A549 (cell line): ENCODE measurements at regions not wholly inside any gene's neighbourhood (a gene's known extent, or its start where the extent isn't known, plus 50 kb on each side); places are given as distances from the start of the nearest gene placed in this dataset.

ENCODE experiments used
- CTCF ChIP-seq: fragments of >200 bp; sonication (Bioruptor Twin); formaldehyde crosslinking; IDR thresholded peaks from 3 replicates; pipeline ENCODE4 v1.5.1; 2016
- HDAC2 ChIP-seq: fragments of 200-600 bp; sonication (generic); IDR thresholded peaks from 2 replicates; pipeline ENCODE4 v1.6.1; 2016
- KDM5A ChIP-seq: fragments of 200-600 bp; sonication (generic); IDR thresholded peaks from 2 replicates; pipeline ENCODE4 v1.6.1; 2016; ENCODE audit warnings: antibody characterized with exemption, mild to moderate bottlenecking
- MAFK ChIP-seq: fragments of 450-650 bp; IDR thresholded peaks from 2 replicates; pipeline ENCODE4 v1.6.1; 2014; ENCODE audit not compliant: partially characterized antibody
- MAX ChIP-seq: IDR thresholded peaks from 2 replicates; pipeline ENCODE4 v1.6.1; 2012
- MAZ ChIP-seq: fragments of 150-350 bp; IDR thresholded peaks from 2 replicates; pipeline ENCODE4 v1.6.1; 2014; ENCODE audit warnings: antibody characterized with exemption, low read depth, low read length, borderline replicate concordance
- MYC ChIP-seq: IDR thresholded peaks from 2 replicates; pipeline ENCODE4 v1.6.1; 2012; ENCODE audit warnings: mild to moderate bottlenecking, inconsistent platforms, low read length, improper control_type of control experiment, borderline replicate concordance
- NR3C1 ChIP-seq: fragments of >200 bp; sonication (Bioruptor Twin); formaldehyde crosslinking; IDR thresholded peaks from 3 replicates; pipeline ENCODE4 v1.6.1; 2017
- POLR2A ChIP-seq: IDR thresholded peaks from 2 replicates; pipeline ENCODE4 v1.6.1; 2012; ENCODE audit warnings: mild to moderate bottlenecking, low read length
- RARB ChIP-seq: fragments of 250-450 bp; sonication (Bioruptor Pico); IDR thresholded peaks from 2 replicates; pipeline ENCODE4 v1.8.0; 2021; ENCODE audit warnings: mild to moderate bottlenecking, moderate library complexity
- USF2 ChIP-seq: fragments of 450-650 bp; IDR thresholded peaks from 2 replicates; pipeline ENCODE4 v1.6.1; 2014; ENCODE audit warnings: antibody characterized with exemption
- ZSCAN20 ChIP-seq: fragments of 250-450 bp; sonication (Bioruptor Pico); IDR thresholded peaks from 2 replicates; pipeline ENCODE4 v1.8.0; 2022; ENCODE audit warnings: mild to moderate bottlenecking, moderate library complexity
- TF ChIP-seq, protein P1 (sequence below): fragments of >200 bp; sonication (Bioruptor Twin); formaldehyde crosslinking; IDR thresholded peaks from 2 replicates; pipeline ENCODE4 v1.6.1; 2016
- TF ChIP-seq, protein P2 (sequence below): fragments of 200-600 bp; sonication (generic); IDR thresholded peaks from 2 replicates; pipeline ENCODE4 v1.6.1; 2016; ENCODE audit warnings: antibody characterized with exemption, mild to moderate bottlenecking, moderate library complexity

DNA sequence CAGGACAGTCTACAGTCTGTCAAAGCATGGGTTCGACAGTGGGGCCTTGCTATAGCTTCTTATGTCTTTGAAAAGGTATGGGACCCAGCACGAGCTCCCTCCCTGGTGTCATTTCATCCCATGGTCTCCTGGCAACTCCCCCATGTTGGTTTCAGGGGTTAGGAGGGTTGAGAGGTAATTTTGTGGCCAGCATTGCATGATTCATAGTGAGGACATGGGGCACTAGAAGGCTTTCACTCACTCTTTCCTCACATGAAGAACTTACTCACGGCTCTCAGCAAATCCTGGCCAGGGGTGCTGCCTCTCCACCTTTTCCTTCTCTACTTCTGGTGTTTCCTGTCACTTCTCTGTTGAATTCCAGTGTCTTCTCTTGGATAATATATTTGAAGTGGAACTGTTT lies 134.7 kb upstream of the TNPO1 start:
- TF ChIP-seq CTCF (no peak), ZSCAN20 (CRISPR knock-in tag) (no peak), HDAC2 (no peak), POLR2A (no peak), MAZ (no peak), RARB (CRISPR knock-in tag) (no peak), KDM5A (no peak), MYC (no peak), MAFK (no peak), NR3C1 (no peak), MAX (no peak), USF2 (no peak)
- TF ChIP-seq, protein P1, sequence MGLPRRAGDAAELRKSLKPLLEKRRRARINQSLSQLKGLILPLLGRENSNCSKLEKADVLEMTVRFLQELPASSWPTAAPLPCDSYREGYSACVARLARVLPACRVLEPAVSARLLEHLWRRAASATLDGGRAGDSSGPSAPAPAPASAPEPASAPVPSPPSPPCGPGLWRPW = no peak
- TF ChIP-seq, protein P2, sequence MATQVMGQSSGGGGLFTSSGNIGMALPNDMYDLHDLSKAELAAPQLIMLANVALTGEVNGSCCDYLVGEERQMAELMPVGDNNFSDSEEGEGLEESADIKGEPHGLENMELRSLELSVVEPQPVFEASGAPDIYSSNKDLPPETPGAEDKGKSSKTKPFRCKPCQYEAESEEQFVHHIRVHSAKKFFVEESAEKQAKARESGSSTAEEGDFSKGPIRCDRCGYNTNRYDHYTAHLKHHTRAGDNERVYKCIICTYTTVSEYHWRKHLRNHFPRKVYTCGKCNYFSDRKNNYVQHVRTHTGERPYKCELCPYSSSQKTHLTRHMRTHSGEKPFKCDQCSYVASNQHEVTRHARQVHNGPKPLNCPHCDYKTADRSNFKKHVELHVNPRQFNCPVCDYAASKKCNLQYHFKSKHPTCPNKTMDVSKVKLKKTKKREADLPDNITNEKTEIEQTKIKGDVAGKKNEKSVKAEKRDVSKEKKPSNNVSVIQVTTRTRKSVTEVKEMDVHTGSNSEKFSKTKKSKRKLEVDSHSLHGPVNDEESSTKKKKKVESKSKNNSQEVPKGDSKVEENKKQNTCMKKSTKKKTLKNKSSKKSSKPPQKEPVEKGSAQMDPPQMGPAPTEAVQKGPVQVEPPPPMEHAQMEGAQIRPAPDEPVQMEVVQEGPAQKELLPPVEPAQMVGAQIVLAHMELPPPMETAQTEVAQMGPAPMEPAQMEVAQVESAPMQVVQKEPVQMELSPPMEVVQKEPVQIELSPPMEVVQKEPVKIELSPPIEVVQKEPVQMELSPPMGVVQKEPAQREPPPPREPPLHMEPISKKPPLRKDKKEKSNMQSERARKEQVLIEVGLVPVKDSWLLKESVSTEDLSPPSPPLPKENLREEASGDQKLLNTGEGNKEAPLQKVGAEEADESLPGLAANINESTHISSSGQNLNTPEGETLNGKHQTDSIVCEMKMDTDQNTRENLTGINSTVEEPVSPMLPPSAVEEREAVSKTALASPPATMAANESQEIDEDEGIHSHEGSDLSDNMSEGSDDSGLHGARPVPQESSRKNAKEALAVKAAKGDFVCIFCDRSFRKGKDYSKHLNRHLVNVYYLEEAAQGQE = no peak
